A549 (cell line): ENCODE measurements at regions not wholly inside any gene's neighbourhood (a gene's known extent, or its start where the extent isn't known, plus 50 kb on each side); places are given as distances from the start of the nearest gene placed in this dataset.

Experiments used
- ATAC-seq, 2 experiments: fragments of 200-7000 bp in 1 of 2; fragments of >200 bp in 1 of 2; cut with Nextera tagmentation in 1 of 2; cut with Tn5 transposase in 1 of 2; 3 replicates each; pipeline versions ENCODE4 v1.8.0 to v1.9.1; 2018 to 2020; ENCODE audit warnings: mild to moderate bottlenecking in 1 of 2, moderate library complexity in 1 of 2
- CTCF ChIA-PET: fragments of 300-600 bp; sonication (Branson Sonifier 250); formaldehyde crosslinking; extraction: SDS; loops from one replicate; lab custom pipeline; 2021; ENCODE audit warnings: antibody characterized with exemption, inconsistent platforms; lab: Yijun Ruan, JAX
- POLR2A ChIA-PET: fragments of 350-600 bp; formaldehyde crosslinking; extraction: SDS; loops from one replicate; lab custom pipeline; 2021; ENCODE audit warnings: antibody characterized with exemption, inconsistent platforms; lab: Yijun Ruan, JAX
- DNase-seq, 2 experiments: peaks; one replicate each; pipeline versions ENCODE4 v3.0.0 to v3.0.0-alpha.2; 2011 to 2016; ENCODE audit warnings: low read depth in 1 of 2, low spot score in 1 of 2
- FAIRE-seq: peaks from 2 replicates; lab custom pipeline; 2011; peaks lifted over from hg19 to GRCh38; lab: Jason Lieb, UNC
- H3K27ac ChIP-seq, 2 experiments: fragments of >200 bp; sonication (Bioruptor Twin); formaldehyde crosslinking; 3 replicates each; pipeline ENCODE4 v1.5.1; 2016 to 2017
- H3K4me1 ChIP-seq: fragments of >200 bp; sonication (Bioruptor Twin); formaldehyde crosslinking; 3 replicates; pipeline ENCODE4 v1.6.1; 2016
- H3K4me2 ChIP-seq: fragments of >200 bp; sonication (Bioruptor Twin); formaldehyde crosslinking; 3 replicates; pipeline ENCODE4 v1.6.1; 2016
- H3K4me3 ChIP-seq: fragments of >200 bp; sonication (Bioruptor Twin); formaldehyde crosslinking; 3 replicates; pipeline ENCODE4 v1.5.1; 2016
- H3K9me3 ChIP-seq: fragments of >200 bp; sonication (Bioruptor Twin); formaldehyde crosslinking; 3 replicates; pipeline ENCODE4 v1.6.1; 2016
- BCL3 ChIP-seq: fragments of >200 bp; sonication (Bioruptor Twin); formaldehyde crosslinking; IDR thresholded peaks from 3 replicates; pipeline ENCODE4 v1.6.1; 2016
- BHLHE40 ChIP-seq: IDR thresholded peaks from 2 replicates; pipeline ENCODE4 v1.6.1; 2012; ENCODE audit warnings: low read depth, low read length, inconsistent platforms
- CHD4 ChIP-seq: fragments of 200-600 bp; sonication (generic); IDR thresholded peaks from 2 replicates; pipeline ENCODE4 v1.6.1; 2016; ENCODE audit warnings: antibody characterized with exemption, mild to moderate bottlenecking, borderline replicate concordance
- E2F6 ChIP-seq: IDR thresholded peaks from 2 replicates; pipeline ENCODE4 v1.6.1; 2012; ENCODE audit warnings: low read depth, borderline replicate concordance
- EHMT2 ChIP-seq: fragments of 200-600 bp; sonication (generic); IDR thresholded peaks from 2 replicates; pipeline ENCODE4 v1.6.1; 2016; ENCODE audit warnings: antibody characterized with exemption, low read depth, mild to moderate bottlenecking, moderate library complexity
- FOSB ChIP-seq: fragments of 250-450 bp; sonication (Bioruptor Pico); IDR thresholded peaks from 2 replicates; pipeline ENCODE4 v1.5.0; 2020; ENCODE audit warnings: mild to moderate bottlenecking, moderate library complexity
- FOSL2 ChIP-seq, 2 experiments: fragments of 450-650 bp in 1 of 2; fragments of >200 bp in 1 of 2; sonication (Bioruptor Twin) in 1 of 2; formaldehyde crosslinking; IDR thresholded peaks; 2 replicates each; pipeline versions ENCODE4 v1.5.0 to v1.6.1; 2016 to 2020; ENCODE audit warnings: mild to moderate bottlenecking in 1 of 2, moderate library complexity in 1 of 2
- FOXS1 ChIP-seq: fragments of 250-450 bp; sonication (Bioruptor Pico); IDR thresholded peaks from 2 replicates; pipeline ENCODE4 v1.5.0; 2020; ENCODE audit warnings: mild to moderate bottlenecking, moderate library complexity
- GATA3 ChIP-seq: IDR thresholded peaks from 2 replicates; pipeline ENCODE4 v1.6.1; 2012; ENCODE audit warnings: borderline replicate concordance
- HES2 ChIP-seq: fragments of >200 bp; sonication (Bioruptor Twin); formaldehyde crosslinking; IDR thresholded peaks from 2 replicates; pipeline ENCODE4 v1.6.1; 2016
- JUNB ChIP-seq: fragments of >200 bp; sonication (Bioruptor Twin); formaldehyde crosslinking; IDR thresholded peaks from 2 replicates; pipeline ENCODE4 v1.6.1; 2016
- KDM5A ChIP-seq: fragments of 200-600 bp; sonication (generic); IDR thresholded peaks from 2 replicates; pipeline ENCODE4 v1.6.1; 2016; ENCODE audit warnings: antibody characterized with exemption, mild to moderate bottlenecking
- MAFK ChIP-seq: fragments of 450-650 bp; IDR thresholded peaks from 2 replicates; pipeline ENCODE4 v1.6.1; 2014; ENCODE audit not compliant: partially characterized antibody
- MAZ ChIP-seq: fragments of 150-350 bp; IDR thresholded peaks from 2 replicates; pipeline ENCODE4 v1.6.1; 2014; ENCODE audit warnings: antibody characterized with exemption, low read depth, low read length, borderline replicate concordance
- MYC ChIP-seq: IDR thresholded peaks from 2 replicates; pipeline ENCODE4 v1.6.1; 2012; ENCODE audit warnings: mild to moderate bottlenecking, inconsistent platforms, low read length, improper control_type of control experiment, borderline replicate concordance
- RAD21 ChIP-seq, 2 experiments: fragments of >200 bp in 1 of 2; sonication (Bioruptor Twin) in 1 of 2; formaldehyde crosslinking in 1 of 2; IDR thresholded peaks in 1 of 2; conservative IDR thresholded peaks in 1 of 2; 2 replicates in 1 of 2; 3 replicates in 1 of 2; pipeline ENCODE4 v1.6.1; 2012 to 2018; ENCODE audit warnings: inconsistent platforms in 1 of 2
- REST ChIP-seq: fragments of 200-600 bp; sonication (generic); IDR thresholded peaks from 2 replicates; pipeline ENCODE4 v1.6.1; 2016; ENCODE audit warnings: antibody characterized with exemption, mild to moderate bottlenecking, moderate library complexity
- RFX5 ChIP-seq: fragments of 450-650 bp; IDR thresholded peaks from 2 replicates; pipeline ENCODE4 v1.7.1; 2014; ENCODE audit warnings: antibody characterized with exemption, mild to moderate bottlenecking, moderate library complexity
- RNF2 ChIP-seq: fragments of 200-600 bp; sonication (generic); IDR thresholded peaks from 2 replicates; pipeline ENCODE4 v1.6.1; 2016; ENCODE audit warnings: low read depth, mild to moderate bottlenecking, antibody characterized with exemption, moderate library complexity, borderline replicate concordance
- SMC3 ChIP-seq: fragments of >200 bp; sonication (Bioruptor Twin); formaldehyde crosslinking; IDR thresholded peaks from 3 replicates; pipeline ENCODE4 v1.6.1; 2018; ENCODE audit warnings: inconsistent platforms
- SREBF2 ChIP-seq: fragments of 450-650 bp; IDR thresholded peaks from 2 replicates; pipeline ENCODE4 v1.6.1; 2014; ENCODE audit warnings: mild to moderate bottlenecking, moderate library complexity
- TFCP2L1 ChIP-seq: fragments of 250-450 bp; sonication (Bioruptor Pico); IDR thresholded peaks from 2 replicates; pipeline ENCODE4 v1.5.0; 2021; ENCODE audit warnings: mild to moderate bottlenecking
- WGBS: methylation state at CpG from one replicate; pipeline ENCODE4 v1.1.6; 2017; ENCODE audit errors: missing lambda C conversion rate; 5-methylcytosine and 5-hydroxymethylcytosine counted together
- TF ChIP-seq, protein P1 (sequence below): IDR thresholded peaks from 2 replicates; pipeline ENCODE4 v1.6.1; 2012

GRCh38 chr9:124135813-124136365 lies 121.9 kb upstream of the NEK6 start (continued):
- TF ChIP-seq REST (no peak), MYC (no peak)
- TF ChIP-seq, all 56 proteins: peak for 0

- ChIA-PET POLR2A (no interaction called here), CTCF (interaction anchor here (1.0 to 2.8 kb wide), 2 partner anchors 11 to 96 kb away, joined by 3 to 20 read pairs; no protein-coding TSS in a partner anchor)
- DNase-seq, result no peak
- Histone ChIP-seq H3K27ac (peak overlapping the region in 1 of 2 experiments; percentile 15; a peak in 1 of 6 replicates), H3K4me2 (no peak overlapping the region), H3K9me3 (no peaks in the 10 kb centered on the region), H3K4me1 (no peaks in the 10 kb centered on the region), H3K4me3 (no peak overlapping the region)
- WGBS, result 70% methylated on average over 16 of the region's 16 CpGs
- no peak for ATAC-seq
- FAIRE-seq, result no peak
- TF ChIP-seq FOSL2 (IDR thresholded peaks at IDR 0.05) (no peak), FOSL2 (CRISPR knock-in tag; IDR thresholded peaks at IDR 0.05) (no peak), CHD4 (no peak), JUNB (no peak), TFCP2L1 (CRISPR knock-in tag) (no peak), EHMT2 (no peak), RNF2 (no peak), GATA3 (no peak)
- TF ChIP-seq, all 56 proteins: peak for 0
Observed at GRCh38 chr9:124137009-124137943, 120.5 kb upstream of the NEK6 start.

GRCh38 chr9:124137944-124138335 lies 119.8 kb upstream of the NEK6 start:
- Histone ChIP-seq H3K9me3 (no peaks in the 10 kb centered on the region), H3K4me1 (peaks cover 3% of the 10 kb centered on the region), H3K4me2 (no peak overlapping the region), H3K27ac (0 out of 6 replicates have a peak overlapping the region, but pooled peaks of 1 of the 2 experiments have one; percentile 15), H3K4me3 (no peak overlapping the region)
- DNase-seq, result no peak
- CTCF ChIA-PET, result interaction anchor here (2.8 kb wide), 1 partner anchor 11 kb away, joined by 20 read pairs; no protein-coding TSS in a partner anchor
- POLR2A ChIA-PET, result no interaction called here
- WGBS, result 92% methylated on average over 3 of the region's 3 CpGs
- ATAC-seq, result no peak
- TF ChIP-seq FOSB (CRISPR knock-in tag) (no peak), SMC3 (no peak), HES2 (no peak), MAZ (no peak), MAFK (no peak)
- no peak for FAIRE-seq

DNA sequence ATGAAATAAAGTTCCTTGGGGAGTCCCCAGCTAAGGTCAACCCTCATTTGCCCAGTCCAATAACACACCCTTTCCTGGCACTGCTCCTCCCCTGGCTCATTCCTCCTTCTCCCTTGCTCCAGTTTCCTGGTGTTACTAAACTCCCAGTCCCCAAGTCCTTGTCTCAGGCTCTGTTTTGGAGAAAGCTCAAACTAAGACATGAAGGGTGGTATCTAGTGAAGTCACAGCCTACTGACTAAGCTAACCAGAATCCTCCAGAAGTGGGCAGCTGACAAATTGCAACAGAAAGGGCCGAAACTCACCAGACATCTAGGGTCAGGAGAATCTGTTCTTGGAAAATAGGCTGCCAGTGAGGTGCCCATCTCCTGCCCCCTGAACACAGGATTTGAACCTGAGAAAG lies 118.7 kb upstream of the NEK6 start:
- WGBS, result 74% methylated on average over 1 of the region's 1 CpG
- FAIRE-seq, result no peak
- H3K4me3 ChIP-seq, result no peak overlapping the region
- peaks cover 14% of the 10 kb centered on the region for H3K4me1 ChIP-seq
- peak in 1 of 2 experiments; percentile 41; a peak in 2 of 6 replicates for ATAC-seq
- DNase-seq, result no peak
- ChIA-PET POLR2A (no interaction called here), CTCF (interaction anchor here (0.8 to 1.0 kb wide), 2 partner anchors 12 to 181 kb away, joined by 3 read pairs; no protein-coding TSS in a partner anchor)
- H3K9me3 ChIP-seq, result no peaks in the 10 kb centered on the region
- peak overlapping the region in 1 of 2 experiments; percentile 46; a peak in 3 of 6 replicates for H3K27ac ChIP-seq
- H3K4me2 ChIP-seq, result no peak overlapping the region
- no peak for TF ChIP-seq MAZ
- TF ChIP-seq CHD4, result no peak
- TF ChIP-seq KDM5A, result no peak
- TF ChIP-seq RFX5, result no peak
- TF ChIP-seq, protein P1, sequence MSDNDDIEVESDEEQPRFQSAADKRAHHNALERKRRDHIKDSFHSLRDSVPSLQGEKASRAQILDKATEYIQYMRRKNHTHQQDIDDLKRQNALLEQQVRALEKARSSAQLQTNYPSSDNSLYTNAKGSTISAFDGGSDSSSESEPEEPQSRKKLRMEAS, result no peak
- no peak for TF ChIP-seq BHLHE40
- no peak for TF ChIP-seq BCL3
- TF ChIP-seq TFCP2L1 (CRISPR knock-in tag), result no peak
- no peak for TF ChIP-seq SREBF2
- no peak for TF ChIP-seq E2F6
- TF ChIP-seq MYC, result no peak
- TF ChIP-seq FOXS1 (CRISPR knock-in tag), result no peak
- TF ChIP-seq RAD21 (conservative IDR thresholded peaks at IDR 0.05 in 1 of 2, IDR thresholded peaks at IDR 0.05 in 1 of 2), result no peak
